ENCODE measurements at regions not wholly inside any gene's neighbourhood (a gene's known extent, or its start where the extent isn't known, plus 50 kb on each side); places are given as distances from the start of the nearest gene placed in this dataset.
"Not testable (repeated sequence)": the region's sequence is repeated elsewhere in the genome, so short reads cannot be mapped to it uniquely, and the experiment has no call there.

GRCh38 chr1:118280656-118281055 lies 95.6 kb upstream of the SPAG17 start:
- H3K9ac ChIP-seq (ENCODE audit: low read depth, low read length): not testable (repeated sequence)

GRCh38 chr1:118275472-118276115 lies 90.6 kb upstream of the SPAG17 start:
- Histone ChIP-seq H3K4me1 (ENCODE audit: insufficient read depth, low read length) (peaks cover 3% of the 10 kb centered on the region; the same call in 1 of the 2 replicates), H3K9me3 (ENCODE audit: insufficient read depth, low read depth, low read length) (no peaks in the 10 kb centered on the region), H3K27ac (ENCODE audit: low read length) (no peak overlapping the region), H3K36me3 (ENCODE audit: insufficient read depth, low read depth, low read length) (no peaks in the 10 kb centered on the region), H3K27me3 (ENCODE audit: insufficient read depth, low read length) (no peaks in the 10 kb centered on the region), H3K9ac (ENCODE audit: low read depth, low read length) (no peak overlapping the region), H3K4me3 (ENCODE audit: low read length) (no peak overlapping the region)

More at GRCh38 chr1:118280656-118281055, 95.6 kb upstream of the SPAG17 start:
- not testable (repeated sequence) for H3K27me3 ChIP-seq (ENCODE audit: insufficient read depth, low read length); H3K9me3 ChIP-seq (ENCODE audit: insufficient read depth, low read depth, low read length); H3K4me1 ChIP-seq (ENCODE audit: insufficient read depth, low read length); H3K27ac ChIP-seq (ENCODE audit: low read length); H3K36me3 ChIP-seq (ENCODE audit: insufficient read depth, low read depth, low read length); H3K4me3 ChIP-seq (ENCODE audit: low read length)

- Histone ChIP-seq H3K27ac (ENCODE audit: low read length) (no peak overlapping the region), H3K4me1 (ENCODE audit: insufficient read depth, low read length) (peaks cover 3% of the 10 kb centered on the region; the same call in 1 of the 2 replicates), H3K4me3 (ENCODE audit: low read length) (no peak overlapping the region), H3K9ac (ENCODE audit: low read depth, low read length) (no peak overlapping the region), H3K27me3 (ENCODE audit: insufficient read depth, low read length) (no peaks in the 10 kb centered on the region), H3K36me3 (ENCODE audit: insufficient read depth, low read depth, low read length) (no peaks in the 10 kb centered on the region), H3K9me3 (ENCODE audit: insufficient read depth, low read depth, low read length) (no peaks in the 10 kb centered on the region)
Observed at GRCh38 chr1:118272884-118273283, 87.9 kb upstream of the SPAG17 start.

- H3K36me3 ChIP-seq (ENCODE audit: insufficient read depth, low read depth, low read length): no peaks in the 10 kb centered on the region
Observed at GRCh38 chr1:118271883-118272282, 86.9 kb upstream of the SPAG17 start.

GRCh38 chr1:118269598-118269997 lies 84.6 kb upstream of the SPAG17 start:
- Histone ChIP-seq H3K4me3 (ENCODE audit: low read length) (no peak overlapping the region), H3K4me1 (ENCODE audit: insufficient read depth, low read length) (no peaks in the 10 kb centered on the region)

More at GRCh38 chr1:118271883-118272282, 86.9 kb upstream of the SPAG17 start:
- Histone ChIP-seq H3K4me3 (ENCODE audit: low read length) (no peak overlapping the region), H3K27me3 (ENCODE audit: insufficient read depth, low read length) (no peaks in the 10 kb centered on the region), H3K27ac (ENCODE audit: low read length) (no peak overlapping the region), H3K9me3 (ENCODE audit: insufficient read depth, low read depth, low read length) (no peaks in the 10 kb centered on the region), H3K4me1 (ENCODE audit: insufficient read depth, low read length) (peaks cover 3% of the 10 kb centered on the region; the same call in 1 of the 2 replicates), H3K9ac (ENCODE audit: low read depth, low read length) (no peak overlapping the region)

GRCh38 chr1:118266436-118266835 lies 81.4 kb upstream of the SPAG17 start:
- H3K9ac ChIP-seq (ENCODE audit: low read depth, low read length): no peak overlapping the region
- H3K27ac ChIP-seq (ENCODE audit: low read length): no peak overlapping the region
- no peaks in the 10 kb centered on the region for H3K9me3 ChIP-seq (ENCODE audit: insufficient read depth, low read depth, low read length)
- H3K36me3 ChIP-seq (ENCODE audit: insufficient read depth, low read depth, low read length): no peaks in the 10 kb centered on the region
- no peak overlapping the region for H3K4me3 ChIP-seq (ENCODE audit: low read length)
- no peaks in the 10 kb centered on the region for H3K27me3 ChIP-seq (ENCODE audit: insufficient read depth, low read length)
- H3K4me1 ChIP-seq (ENCODE audit: insufficient read depth, low read length): no peaks in the 10 kb centered on the region

More at GRCh38 chr1:118269598-118269997, 84.6 kb upstream of the SPAG17 start:
- Histone ChIP-seq H3K9me3 (ENCODE audit: insufficient read depth, low read depth, low read length) (no peaks in the 10 kb centered on the region), H3K36me3 (ENCODE audit: insufficient read depth, low read depth, low read length) (no peaks in the 10 kb centered on the region), H3K27ac (ENCODE audit: low read length) (no peak overlapping the region), H3K9ac (ENCODE audit: low read depth, low read length) (no peak overlapping the region), H3K27me3 (ENCODE audit: insufficient read depth, low read length) (no peaks in the 10 kb centered on the region)

GRCh38 chr1:118264343-118264742 lies 79.3 kb upstream of the SPAG17 start:
- H3K9me3 ChIP-seq (ENCODE audit: insufficient read depth, low read depth, low read length): no peaks in the 10 kb centered on the region
- no peak overlapping the region for H3K4me3 ChIP-seq (ENCODE audit: low read length)
- H3K27ac ChIP-seq (ENCODE audit: low read length): no peak overlapping the region
- H3K4me1 ChIP-seq (ENCODE audit: insufficient read depth, low read length): no peaks in the 10 kb centered on the region
- no peak overlapping the region for H3K9ac ChIP-seq (ENCODE audit: low read depth, low read length)
- no peaks in the 10 kb centered on the region for H3K36me3 ChIP-seq (ENCODE audit: insufficient read depth, low read depth, low read length)
- H3K27me3 ChIP-seq (ENCODE audit: insufficient read depth, low read length): no peaks in the 10 kb centered on the region

GRCh38 chr1:118262865-118263264 lies 77.8 kb upstream of the SPAG17 start:
- Histone ChIP-seq H3K9ac (ENCODE audit: low read depth, low read length) (no peak overlapping the region), H3K4me1 (ENCODE audit: insufficient read depth, low read length) (no peaks in the 10 kb centered on the region), H3K9me3 (ENCODE audit: insufficient read depth, low read depth, low read length) (no peaks in the 10 kb centered on the region), H3K4me3 (ENCODE audit: low read length) (no peak overlapping the region), H3K27ac (ENCODE audit: low read length) (no peak overlapping the region), H3K27me3 (ENCODE audit: insufficient read depth, low read length) (no peaks in the 10 kb centered on the region), H3K36me3 (ENCODE audit: insufficient read depth, low read depth, low read length) (no peaks in the 10 kb centered on the region)

- Histone ChIP-seq H3K36me3 (ENCODE audit: insufficient read depth, low read depth, low read length) (no peaks in the 10 kb centered on the region), H3K27ac (ENCODE audit: low read length) (no peak overlapping the region), H3K9ac (ENCODE audit: low read depth, low read length) (no peak overlapping the region), H3K9me3 (ENCODE audit: insufficient read depth, low read depth, low read length) (no peaks in the 10 kb centered on the region), H3K4me1 (ENCODE audit: insufficient read depth, low read length) (no peaks in the 10 kb centered on the region), H3K27me3 (ENCODE audit: insufficient read depth, low read length) (no peaks in the 10 kb centered on the region), H3K4me3 (ENCODE audit: low read length) (no peak overlapping the region)
Observed at GRCh38 chr1:118258975-118259374, 73.9 kb upstream of the SPAG17 start.

- no peaks in the 10 kb centered on the region for H3K4me1 ChIP-seq (ENCODE audit: insufficient read depth, low read length)
- no peak overlapping the region for H3K4me3 ChIP-seq (ENCODE audit: low read length)
- no peak overlapping the region for H3K9ac ChIP-seq (ENCODE audit: low read depth, low read length)
- no peaks in the 10 kb centered on the region for H3K36me3 ChIP-seq (ENCODE audit: insufficient read depth, low read depth, low read length)
- no peaks in the 10 kb centered on the region for H3K9me3 ChIP-seq (ENCODE audit: insufficient read depth, low read depth, low read length)
- H3K27ac ChIP-seq (ENCODE audit: low read length): no peak overlapping the region
- H3K27me3 ChIP-seq (ENCODE audit: insufficient read depth, low read length): no peaks in the 10 kb centered on the region
Observed at GRCh38 chr1:118257946-118258345, 72.9 kb upstream of the SPAG17 start.

GRCh38 chr1:118254491-118255425 lies 69.7 kb upstream of the SPAG17 start:
- Histone ChIP-seq H3K27me3 (ENCODE audit: insufficient read depth, low read length) (no peaks in the 10 kb centered on the region), H3K27ac (ENCODE audit: low read length) (no peak overlapping the region), H3K9ac (ENCODE audit: low read depth, low read length) (no peak overlapping the region), H3K36me3 (ENCODE audit: insufficient read depth, low read depth, low read length) (no peaks in the 10 kb centered on the region), H3K9me3 (ENCODE audit: insufficient read depth, low read depth, low read length) (no peaks in the 10 kb centered on the region), H3K4me3 (ENCODE audit: low read length) (no peak overlapping the region), H3K4me1 (ENCODE audit: insufficient read depth, low read length) (peaks cover 7% of the 10 kb centered on the region; the same call in 1 of the 2 replicates)

GRCh38 chr1:118254001-118254400 lies 69.0 kb upstream of the SPAG17 start:
- no peak overlapping the region for H3K9ac ChIP-seq (ENCODE audit: low read depth, low read length)
- H3K36me3 ChIP-seq (ENCODE audit: insufficient read depth, low read depth, low read length): no peaks in the 10 kb centered on the region
- no peaks in the 10 kb centered on the region for H3K27me3 ChIP-seq (ENCODE audit: insufficient read depth, low read length)
- no peak overlapping the region for H3K27ac ChIP-seq (ENCODE audit: low read length)
- no peaks in the 10 kb centered on the region for H3K9me3 ChIP-seq (ENCODE audit: insufficient read depth, low read depth, low read length)
- H3K4me3 ChIP-seq (ENCODE audit: low read length): no peak overlapping the region
- peaks cover 13% of the 10 kb centered on the region; the same call in 1 of the 2 replicates for H3K4me1 ChIP-seq (ENCODE audit: insufficient read depth, low read length)
